ENCODE measurements at regions not wholly inside any gene's neighbourhood (a gene's known extent, or its start where the extent isn't known, plus 50 kb on each side); places are given as distances from the start of the nearest gene placed in this dataset.

GRCh38 chr11:128213461-128213860 lies 373.9 kb downstream of the ETS1 start:
- TF ChIP-seq ESRRG (CRISPR knock-in tag; IDR thresholded peaks at IDR 0.05): no peak
- TF ChIP-seq ZFP3 (CRISPR knock-in tag; IDR thresholded peaks at IDR 0.05): no peak
- no peak for TF ChIP-seq RARB (CRISPR knock-in tag; IDR thresholded peaks at IDR 0.05)
- no peak for TF ChIP-seq CREB5 (CRISPR knock-in tag; IDR thresholded peaks at IDR 0.05; ENCODE audit: low read depth)
- no peak for TF ChIP-seq TCF4 (CRISPR knock-in tag; IDR thresholded peaks at IDR 0.05; ENCODE audit: borderline replicate concordance)
- TF ChIP-seq GLIS3 (CRISPR knock-in tag; IDR thresholded peaks at IDR 0.05): no peak
- TF ChIP-seq OSR1 (CRISPR knock-in tag; IDR thresholded peaks at IDR 0.05): no peak
- TF ChIP-seq CSRNP3 (CRISPR knock-in tag; IDR thresholded peaks at IDR 0.05): no peak
- no peak for TF ChIP-seq PPARA (CRISPR knock-in tag; IDR thresholded peaks at IDR 0.05; ENCODE audit: borderline replicate concordance)
